GM19455 (cell line): ENCODE measurements at regions not wholly inside any gene's neighbourhood (a gene's known extent, or its start where the extent isn't known, plus 50 kb on each side); places are given as distances from the start of the nearest gene placed in this dataset.
"Not testable (repeated sequence)": the region's sequence is repeated elsewhere in the genome, so short reads cannot be mapped to it uniquely, and the experiment has no call there.

Source experiments
- ATAC-seq: cut with Tn5 transposase; IDR thresholded peaks from one replicate; pipeline ENCODE4 v1.9.1; 2021; ENCODE audit not compliant: unreplicated experiment

GRCh38 chr5:90073026-90073570 lies 336.5 kb downstream of the CETN3 start:
- not testable (repeated sequence) for ATAC-seq

GRCh38 chr5:90071656-90072055 lies 337.9 kb downstream of the CETN3 start:
- ATAC-seq: no peak

GRCh38 chr5:90071066-90071465 lies 338.5 kb downstream of the CETN3 start:
- ATAC-seq: no peak

- no peak for ATAC-seq
Observed at GRCh38 chr5:90066920-90067319, 342.6 kb downstream of the CETN3 start.

GRCh38 chr5:90056911-90057705 lies 352.4 kb downstream of the CETN3 start:
- no peak for ATAC-seq

GRCh38 chr5:90055831-90056328 lies 353.7 kb downstream of the CETN3 start:
- no peak for ATAC-seq

GRCh38 chr5:90054612-90055011 lies 354.9 kb downstream of the CETN3 start:
- ATAC-seq: no peak

GRCh38 chr5:90051756-90052155 lies 357.8 kb downstream of the CETN3 start:
- ATAC-seq: no peak

GRCh38 chr5:90050103-90050502 lies 359.5 kb downstream of the CETN3 start:
- no peak for ATAC-seq

GRCh38 chr5:90047113-90047512 lies 362.4 kb downstream of the CETN3 start:
- no peak for ATAC-seq

- ATAC-seq: not testable (repeated sequence)
Observed at GRCh38 chr5:90040082-90040481, 369.5 kb downstream of the CETN3 start.

- ATAC-seq: no peak
Observed at GRCh38 chr5:90037646-90038045, 371.9 kb downstream of the CETN3 start.

GRCh38 chr5:90022711-90023053 lies 386.9 kb downstream of the CETN3 start:
- ATAC-seq: no peak

GRCh38 chr5:90022002-90022710 lies 387.4 kb downstream of the CETN3 start:
- no peak for ATAC-seq

- ATAC-seq: peak; percentile 75
Observed at GRCh38 chr5:90020575-90021538, 388.7 kb downstream of the CETN3 start.

GRCh38 chr5:90017239-90017638 lies 392.3 kb downstream of the CETN3 start:
- ATAC-seq: no peak

GRCh38 chr5:90015584-90016018 lies 394.0 kb downstream of the CETN3 start:
- ATAC-seq: peak; percentile 92

GRCh38 chr5:90014420-90014819 lies 395.1 kb downstream of the CETN3 start:
- peak; percentile 92 for ATAC-seq

GRCh38 chr5:90000351-90000750 lies 409.2 kb downstream of the CETN3 start:
- no peak for ATAC-seq

GRCh38 chr5:89998519-89999305 lies 410.8 kb downstream of the CETN3 start:
- ATAC-seq: no peak
